DND-41 (cell line): ENCODE measurements at regions not wholly inside any gene's neighbourhood (a gene's known extent, or its start where the extent isn't known, plus 50 kb on each side); places are given as distances from the start of the nearest gene placed in this dataset.

Experiments
- EZH2 ChIP-seq: IDR thresholded peaks from 3 replicates; pipeline ENCODE4 v1.6.1; 2012; ENCODE audit warnings: borderline replicate concordance, low read depth, mild to moderate bottlenecking, moderate library complexity, low read length, inconsistent platforms; ENCODE audit not compliant: severe bottlenecking
- TF ChIP-seq, protein P1 (sequence below): IDR thresholded peaks from 2 replicates; pipeline ENCODE4 v1.5.1; 2012; ENCODE audit warnings: borderline replicate concordance, low read length, moderate library complexity, mild to moderate bottlenecking; ENCODE audit not compliant: poor library complexity, severe bottlenecking; ENCODE audit errors: extremely low read depth

GRCh38 chr18:57931038-57931437, 113.0 kb upstream of the NEDD4L start:
- TF ChIP-seq, protein P1, sequence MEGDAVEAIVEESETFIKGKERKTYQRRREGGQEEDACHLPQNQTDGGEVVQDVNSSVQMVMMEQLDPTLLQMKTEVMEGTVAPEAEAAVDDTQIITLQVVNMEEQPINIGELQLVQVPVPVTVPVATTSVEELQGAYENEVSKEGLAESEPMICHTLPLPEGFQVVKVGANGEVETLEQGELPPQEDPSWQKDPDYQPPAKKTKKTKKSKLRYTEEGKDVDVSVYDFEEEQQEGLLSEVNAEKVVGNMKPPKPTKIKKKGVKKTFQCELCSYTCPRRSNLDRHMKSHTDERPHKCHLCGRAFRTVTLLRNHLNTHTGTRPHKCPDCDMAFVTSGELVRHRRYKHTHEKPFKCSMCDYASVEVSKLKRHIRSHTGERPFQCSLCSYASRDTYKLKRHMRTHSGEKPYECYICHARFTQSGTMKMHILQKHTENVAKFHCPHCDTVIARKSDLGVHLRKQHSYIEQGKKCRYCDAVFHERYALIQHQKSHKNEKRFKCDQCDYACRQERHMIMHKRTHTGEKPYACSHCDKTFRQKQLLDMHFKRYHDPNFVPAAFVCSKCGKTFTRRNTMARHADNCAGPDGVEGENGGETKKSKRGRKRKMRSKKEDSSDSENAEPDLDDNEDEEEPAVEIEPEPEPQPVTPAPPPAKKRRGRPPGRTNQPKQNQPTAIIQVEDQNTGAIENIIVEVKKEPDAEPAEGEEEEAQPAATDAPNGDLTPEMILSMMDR: no peak
- TF ChIP-seq EZH2: no peak
